OCI-M1 (cell line): ENCODE measurements at regions not wholly inside any gene's neighbourhood (a gene's known extent, or its start where the extent isn't known, plus 50 kb on each side); places are given as distances from the start of the nearest gene placed in this dataset.

ENCODE experiments used
- DNase-seq: peaks from one replicate; lab custom pipeline; 2025; lab: John Stamatoyannopoulos, UW

GRCh38 chr2:22596306-22596705 lies 788.7 kb upstream of the KLHL29 start:
- no peak for DNase-seq

- DNase-seq = no peak
Measured at GRCh38 chr2:22600156-22600555, 784.8 kb upstream of the KLHL29 start.

- DNase-seq = no peak
Measured at GRCh38 chr2:22600999-22601398, 784.0 kb upstream of the KLHL29 start.

- DNase-seq = no peak
Measured at GRCh38 chr2:22604136-22604535, 780.8 kb upstream of the KLHL29 start.

- DNase-seq = no peak
Measured at GRCh38 chr2:22616031-22616430, 768.9 kb upstream of the KLHL29 start.

GRCh38 chr2:22623620-22624019 lies 761.4 kb upstream of the KLHL29 start:
- DNase-seq = no peak

- peak; percentile 3 for DNase-seq
Measured at GRCh38 chr2:22626621-22627020, 758.4 kb upstream of the KLHL29 start.

- no peak for DNase-seq
Measured at GRCh38 chr2:22628221-22628620, 756.8 kb upstream of the KLHL29 start.

- no peak for DNase-seq
Measured at GRCh38 chr2:22628906-22629305, 756.1 kb upstream of the KLHL29 start.

GRCh38 chr2:22634167-22634566 lies 750.8 kb upstream of the KLHL29 start:
- no peak for DNase-seq

- no peak for DNase-seq
Measured at GRCh38 chr2:22656426-22656825, 728.6 kb upstream of the KLHL29 start.

GRCh38 chr2:22673529-22673928 lies 711.5 kb upstream of the KLHL29 start:
- peak; percentile 58 for DNase-seq

GRCh38 chr2:22683914-22684313 lies 701.1 kb upstream of the KLHL29 start:
- DNase-seq = no peak

GRCh38 chr2:22690096-22690495 lies 694.9 kb upstream of the KLHL29 start:
- no peak for DNase-seq

GRCh38 chr2:22691666-22692065 lies 693.3 kb upstream of the KLHL29 start:
- DNase-seq = no peak

- DNase-seq = no peak
Measured at GRCh38 chr2:22692746-22693145, 692.2 kb upstream of the KLHL29 start.

GRCh38 chr2:22694300-22694699 lies 690.7 kb upstream of the KLHL29 start:
- DNase-seq = no peak

GRCh38 chr2:22694856-22695255 lies 690.1 kb upstream of the KLHL29 start:
- no peak for DNase-seq

GRCh38 chr2:22697054-22697788 lies 687.8 kb upstream of the KLHL29 start:
- DNase-seq = no peak

- DNase-seq = no peak
Measured at GRCh38 chr2:22701561-22702160, 683.3 kb upstream of the KLHL29 start.

GRCh38 chr2:22703286-22703920 lies 681.6 kb upstream of the KLHL29 start:
- no peak for DNase-seq

GRCh38 chr2:22719396-22719795 lies 665.6 kb upstream of the KLHL29 start:
- DNase-seq = no peak

- peak; percentile 51 for DNase-seq
Measured at GRCh38 chr2:22729466-22729865, 655.5 kb upstream of the KLHL29 start.
